SK-N-MC (cell line): ENCODE measurements at regions not wholly inside any gene's neighbourhood (a gene's known extent, or its start where the extent isn't known, plus 50 kb on each side); places are given as distances from the start of the nearest gene placed in this dataset.
"Not testable (repeated sequence)": the region's sequence is repeated elsewhere in the genome, so short reads cannot be mapped to it uniquely, and the experiment has no call there.

Experiments
- DNase-seq: peaks from one replicate; pipeline ENCODE4 v3.0.0-alpha.2; 2011; ENCODE audit warnings: low read depth, low spot score
- H3K27ac ChIP-seq: fragments of 200-600 bp; sonication (generic); 2 replicates; pipeline ENCODE4 v1.5.1; 2016; ENCODE audit warnings: mixed run types
- H3K36me3 ChIP-seq: fragments of 200-600 bp; sonication (generic); 2 replicates; pipeline ENCODE4 v1.6.1; 2017; ENCODE audit warnings: antibody characterized with exemption, low read length, mixed read lengths; ENCODE audit not compliant: insufficient read depth
- H3K4me3 ChIP-seq: fragments of 200-600 bp; sonication (generic); 2 replicates; pipeline ENCODE4 v1.5.1; 2016
- H3K9ac ChIP-seq: fragments of 200-600 bp; sonication (generic); 2 replicates; pipeline ENCODE4 v1.8.0; 2017; ENCODE audit warnings: mixed run types, mixed read lengths; ENCODE audit not compliant: insufficient read length
- H3K9me3 ChIP-seq: fragments of 200-600 bp; sonication (generic); 2 replicates; pipeline ENCODE4 v1.6.1; 2017; ENCODE audit warnings: low read depth, mild to moderate bottlenecking, antibody characterized with exemption, low read length, moderate library complexity, mixed read lengths
- EZH2 ChIP-seq: fragments of 200-600 bp; sonication (generic); IDR thresholded peaks from one replicate; pipeline ENCODE4 v1.6.1; 2017; ENCODE audit warnings: antibody characterized with exemption
- FOXP2 ChIP-seq: optimal IDR thresholded peaks from 2 replicates; pipeline ENCODE3; 2011; ENCODE audit warnings: mild to moderate bottlenecking, moderate library complexity; ENCODE audit not compliant: insufficient read depth; ENCODE audit errors: extremely low read length, control extremely low read depth
- POLR2AphosphoS5 ChIP-seq: IDR thresholded peaks from 2 replicates; pipeline ENCODE4 v1.6.1; 2012; ENCODE audit warnings: mild to moderate bottlenecking, low read depth, low read length, borderline replicate concordance

- Histone ChIP-seq H3K9ac (no peak overlapping the region), H3K27ac (no peak overlapping the region), H3K4me3 (no peak overlapping the region), H3K36me3 (no peaks in the 10 kb centered on the region), H3K9me3 (no peaks in the 10 kb centered on the region)
- no peak for TF ChIP-seq POLR2AphosphoS5
- TF ChIP-seq FOXP2 = no peak
- no peak for TF ChIP-seq EZH2
- DNase-seq = no peak
These were observed 77.8 kb upstream of the TAB2 start for GRCh38 chr6:149239573-149240209.

DNA sequence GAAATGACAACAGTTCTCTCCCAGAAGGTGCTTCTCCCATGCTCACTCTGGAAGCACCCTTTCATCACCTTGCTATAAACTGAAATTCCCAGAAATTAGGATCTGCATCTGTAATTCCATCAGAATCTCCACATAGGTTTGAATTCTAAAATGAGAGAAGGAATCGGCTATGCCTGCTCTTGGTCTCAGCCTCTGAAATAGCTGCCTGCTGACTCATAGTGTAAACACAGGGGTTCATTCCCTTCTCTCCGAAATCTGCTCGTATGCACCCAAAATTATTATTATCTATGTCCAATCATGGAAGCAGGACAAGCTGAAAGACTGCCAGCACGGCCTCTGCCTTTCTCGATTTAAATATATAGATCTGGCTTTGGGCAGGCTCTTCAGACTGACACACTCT, 74.6 kb upstream of the TAB2 start:
- Histone ChIP-seq H3K4me3 (no peak overlapping the region), H3K36me3 (no peaks in the 10 kb centered on the region), H3K9me3 (no peaks in the 10 kb centered on the region), H3K27ac (no peak overlapping the region), H3K9ac (no peak overlapping the region)
- DNase-seq = no peak
- no peak for TF ChIP-seq FOXP2
- no peak for TF ChIP-seq POLR2AphosphoS5
- no peak for TF ChIP-seq EZH2

DNA sequence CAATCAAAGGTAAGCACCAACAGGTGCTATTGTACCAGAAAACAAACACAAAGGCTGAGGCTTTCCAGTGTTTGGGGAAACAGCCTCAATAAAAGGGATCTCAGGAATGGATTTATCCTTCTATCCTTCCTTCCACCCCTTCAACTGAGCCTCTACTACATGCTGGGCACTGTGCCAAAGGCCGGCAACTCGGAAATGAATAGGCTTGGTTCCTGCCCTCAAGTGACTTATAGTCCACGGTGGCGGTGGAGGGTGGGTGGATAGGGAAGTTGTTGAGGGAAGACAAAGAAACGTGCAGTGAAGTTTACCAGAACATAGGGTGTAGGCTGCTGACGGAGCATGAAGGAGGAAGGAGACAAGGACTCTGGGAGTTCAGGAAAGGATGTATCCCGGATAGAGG, 73.4 kb upstream of the TAB2 start:
- H3K9me3 ChIP-seq = no peaks in the 10 kb centered on the region
- TF ChIP-seq POLR2AphosphoS5 = no peak
- no peak for TF ChIP-seq FOXP2
- TF ChIP-seq EZH2 = no peak
- no peaks in the 10 kb centered on the region for H3K36me3 ChIP-seq
- H3K27ac ChIP-seq = no peak overlapping the region
- H3K9ac ChIP-seq = no peak overlapping the region
- H3K4me3 ChIP-seq = no peak overlapping the region
- DNase-seq = no peak

DNA sequence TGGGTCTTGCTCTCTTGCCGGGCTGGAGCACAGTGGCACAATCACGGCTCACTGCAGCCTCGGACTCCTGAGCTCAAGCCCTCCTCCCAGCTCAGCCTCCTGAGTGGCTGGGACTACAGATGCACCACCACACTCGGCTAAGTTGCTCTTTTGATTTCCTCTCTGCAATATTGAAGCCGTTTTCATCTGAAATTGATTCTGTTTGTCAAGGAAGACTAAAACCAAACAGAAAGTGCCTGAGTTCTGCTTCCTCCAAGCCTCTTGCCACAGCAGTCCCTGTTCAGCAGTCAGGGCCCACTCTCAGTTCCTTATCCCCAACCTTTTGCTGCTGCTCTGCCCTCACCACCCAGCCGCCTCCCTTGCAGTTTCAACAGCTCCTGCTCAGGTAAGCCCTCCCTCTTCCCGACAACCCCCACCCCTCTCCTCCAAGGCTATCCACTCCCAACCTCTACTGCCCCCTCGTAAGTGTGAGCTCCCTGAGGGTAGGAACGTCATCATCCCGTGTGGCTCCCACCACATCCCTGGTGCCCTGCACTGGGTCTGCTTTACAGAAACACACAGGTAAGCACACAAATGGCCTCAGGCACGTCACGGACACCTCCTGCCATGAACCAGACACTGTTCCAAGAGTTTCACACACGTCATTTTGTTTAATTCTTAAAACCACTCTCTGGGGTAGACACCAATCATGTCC, 70.7 kb upstream of the TAB2 start:
- TF ChIP-seq FOXP2 = no peak
- no peak overlapping the region for H3K4me3 ChIP-seq
- no peaks in the 10 kb centered on the region for H3K9me3 ChIP-seq
- H3K9ac ChIP-seq = no peak overlapping the region
- H3K27ac ChIP-seq = no peak overlapping the region
- no peak for DNase-seq
- H3K36me3 ChIP-seq = no peaks in the 10 kb centered on the region

DNA sequence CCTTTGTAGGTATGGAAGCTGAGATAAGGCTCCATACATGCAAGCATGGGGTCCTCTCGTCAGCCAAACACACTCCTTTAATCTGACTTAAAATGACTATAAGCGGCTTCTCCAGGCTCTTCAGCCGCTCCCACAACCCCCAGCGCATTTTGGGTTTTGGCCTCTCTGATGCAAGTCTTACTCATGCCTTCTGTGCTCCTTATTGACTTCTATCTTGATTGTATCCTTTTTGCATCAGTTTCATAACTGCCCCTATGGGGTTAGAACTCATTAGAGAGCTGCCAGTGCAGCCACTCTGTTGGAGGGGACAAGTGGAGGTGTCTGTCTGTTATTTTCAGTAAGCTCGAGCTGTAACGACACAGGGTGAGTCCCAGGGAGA, 70.1 kb upstream of the TAB2 start:
- no peak for DNase-seq
- no peaks in the 10 kb centered on the region for H3K9me3 ChIP-seq
- no peak overlapping the region for H3K9ac ChIP-seq
- H3K27ac ChIP-seq = no peak overlapping the region
- no peak overlapping the region for H3K4me3 ChIP-seq
- no peak for TF ChIP-seq EZH2
- no peak for TF ChIP-seq FOXP2
- TF ChIP-seq POLR2AphosphoS5 = no peak
- H3K36me3 ChIP-seq = no peaks in the 10 kb centered on the region

DNA sequence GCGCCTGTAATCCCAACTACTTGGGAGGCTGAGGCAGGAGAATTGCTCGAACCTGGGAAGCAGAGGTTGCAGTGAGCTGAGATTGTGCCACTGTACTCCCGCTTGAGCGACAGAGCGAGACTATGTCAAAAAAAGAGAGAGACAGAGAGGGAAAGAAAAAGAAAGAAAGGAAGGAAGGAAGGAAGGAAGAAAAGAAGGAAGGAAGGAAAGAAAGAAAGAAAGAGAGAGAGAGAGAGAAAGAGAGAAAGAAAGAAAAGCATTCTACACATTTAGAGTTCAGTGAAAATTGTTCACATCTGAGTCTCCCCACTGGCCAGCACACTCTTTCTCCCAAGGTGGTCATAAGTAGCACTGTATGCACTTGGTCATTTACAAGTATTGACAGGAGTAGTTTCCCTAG, 69.2 kb upstream of the TAB2 start:
- not testable (repeated sequence) for H3K9me3 ChIP-seq, H3K9ac ChIP-seq, H3K4me3 ChIP-seq, DNase-seq, H3K36me3 ChIP-seq, H3K27ac ChIP-seq

- TF ChIP-seq POLR2AphosphoS5 = no peak
- TF ChIP-seq FOXP2 = no peak
- no peak for TF ChIP-seq EZH2
- Histone ChIP-seq H3K4me3 (no peak overlapping the region), H3K9me3 (no peaks in the 10 kb centered on the region), H3K27ac (no peak overlapping the region), H3K9ac (no peak overlapping the region), H3K36me3 (no peaks in the 10 kb centered on the region)
- no peak for DNase-seq
These were observed 68.7 kb upstream of the TAB2 start for GRCh38 chr6:149248693-149249369.

DNA sequence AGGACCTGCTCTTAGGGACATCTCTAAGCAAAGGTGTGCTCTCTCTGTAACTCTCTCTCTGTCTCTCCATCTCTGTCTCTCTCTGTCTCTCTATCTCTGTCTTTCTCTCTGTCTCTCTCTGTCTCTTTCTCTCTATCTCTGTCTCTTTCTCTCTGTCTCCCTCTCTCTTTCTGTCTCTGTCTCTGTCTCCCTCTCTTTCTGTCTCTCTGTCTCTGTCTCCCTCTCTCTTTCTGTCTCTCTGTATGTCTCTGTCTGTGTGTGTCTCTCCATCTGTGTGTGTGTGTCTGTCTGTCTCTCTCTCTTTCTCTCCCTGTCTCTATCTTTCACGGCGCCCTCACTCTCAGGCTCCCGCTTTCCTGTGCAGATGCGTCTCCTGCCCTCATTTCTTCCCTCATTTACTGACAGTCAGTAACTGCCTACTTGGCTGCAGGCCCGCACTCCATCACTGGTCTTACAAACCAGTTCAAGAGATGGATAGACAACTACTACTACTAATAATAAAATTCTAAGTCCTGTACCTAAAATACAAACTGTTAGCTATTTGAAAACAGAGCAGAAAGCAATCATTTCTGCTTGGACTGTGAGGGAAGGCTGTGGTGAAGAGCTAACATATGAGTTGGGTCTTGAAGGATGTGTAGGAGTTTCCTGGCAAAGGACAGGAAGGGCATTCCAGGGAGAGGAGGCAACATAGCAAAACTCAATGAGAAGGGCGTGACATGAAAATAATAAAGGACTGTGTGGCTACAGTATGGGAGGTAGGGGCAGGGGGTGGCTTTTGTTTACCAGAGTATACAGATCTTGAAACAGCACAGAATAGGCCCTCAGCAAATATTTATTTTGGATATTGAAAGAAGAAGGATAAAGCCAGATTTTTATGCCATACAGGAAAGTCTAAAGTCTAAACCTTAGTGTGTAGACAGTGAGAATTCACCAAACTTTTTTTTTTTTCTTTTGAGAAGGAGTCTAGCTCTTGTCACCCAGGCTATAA, 67.8 kb upstream of the TAB2 start:
- no peaks in the 10 kb centered on the region for H3K36me3 ChIP-seq
- H3K9ac ChIP-seq = no peak overlapping the region
- H3K9me3 ChIP-seq = no peaks in the 10 kb centered on the region
- no peak for DNase-seq
- no peak for TF ChIP-seq POLR2AphosphoS5
- no peak for TF ChIP-seq EZH2
- TF ChIP-seq FOXP2 = no peak
- H3K4me3 ChIP-seq = no peak overlapping the region
- H3K27ac ChIP-seq = no peak overlapping the region

GRCh38 chr6:149250951-149251350, 66.6 kb upstream of the TAB2 start:
- Histone ChIP-seq H3K36me3 (no peaks in the 10 kb centered on the region), H3K9ac (no peak overlapping the region), H3K4me3 (no peak overlapping the region), H3K27ac (no peak overlapping the region), H3K9me3 (no peaks in the 10 kb centered on the region)
- TF ChIP-seq EZH2 (no peak), FOXP2 (no peak), POLR2AphosphoS5 (no peak)
- DNase-seq = no peak
